ENCODE measurements at regions not wholly inside any gene's neighbourhood (a gene's known extent, or its start where the extent isn't known, plus 50 kb on each side); places are given as distances from the start of the nearest gene placed in this dataset.

- H4K20me1 ChIP-seq (replicated peaks; ENCODE audit: control insufficient read depth, insufficient read depth, low read length) = no peaks in the 10 kb centered on the region
- H3K9me3 ChIP-seq (replicated peaks; ENCODE audit: control insufficient read depth, insufficient read depth, low read depth, low read length) = no peaks in the 10 kb centered on the region
- no peak overlapping the region for H3K4me2 ChIP-seq (ENCODE audit: insufficient read depth, low read length)
- BruUV-seq (replicated peaks) = no TSS peak
- WGBS (ENCODE audit: insufficient coverage, low coverage, missing lambda C conversion rate) = 18% methylated on average over 4 of the region's 4 CpGs
- ATAC-seq = no peak
- intact Hi-C loops (cut with micrococcal nuclease) (loop anchor here (10.0 kb wide), 1 partner anchor 393 kb away; no protein-coding TSS in a partner anchor), in situ Hi-C loops (cut with MboI) (no loop called here)
- no peaks in the 10 kb centered on the region for H3K36me3 ChIP-seq (ENCODE audit: control insufficient read depth, insufficient read depth, low read length)
- no peaks in the 10 kb centered on the region for H3K9me1 ChIP-seq (ENCODE audit: control insufficient read depth, insufficient read depth, low read length)
- H3K27ac ChIP-seq (ENCODE audit: extremely low read depth, low read depth, low read length) = no peak overlapping the region
- no peak overlapping the region for H3K9ac ChIP-seq (ENCODE audit: insufficient read depth in 1 of 2, low read depth in 2 of 2, low read length in 2 of 2)
- peaks cover 0 to 3% of the 10 kb centered on the region in 2 experiments; a peak in 1 of 5 replicates for H3K4me1 ChIP-seq (replicated peaks in 1 of 2; ENCODE audit: control insufficient read depth in 2 of 2, insufficient read depth in 2 of 2, low read length in 2 of 2)
- H3K4me3 ChIP-seq = no peak overlapping the region
- peaks cover 13 to 30% of the 10 kb centered on the region in 2 experiments for H3K27me3 ChIP-seq (ENCODE audit: control insufficient read depth in 2 of 2, insufficient read depth in 2 of 2, low read length in 2 of 2)
- CTCF ChIA-PET (ENCODE audit: low intra/inter-chr PET ratio) = no interaction called here
- no peak for DNase-seq (ENCODE audit: extremely low read depth in 1 of 4, low spot score in 3 of 4)
- POLR2A ChIA-PET = interaction anchor here (0.9 to 1.0 kb wide), 2 partner anchors 9 to 11 kb away, joined by 3 read pairs; no protein-coding TSS in a partner anchor
- FAIRE-seq = peak; percentile 32
- no peaks in the 10 kb centered on the region for H3K79me2 ChIP-seq (ENCODE audit: control insufficient read depth, insufficient read depth, low read length)
- TF ChIP-seq CBFB (CRISPR knock-in tag; IDR thresholded peaks at IDR 0.05) = no peak
- no peak for TF ChIP-seq ZNF41 (CRISPR knock-in tag; conservative IDR thresholded peaks at IDR 0.05)
- TF ChIP-seq MYBL2 (IDR thresholded peaks at IDR 0.05; ENCODE audit: low read depth) = no peak
- TF ChIP-seq MYBL2 (CRISPR knock-in tag; IDR thresholded peaks at IDR 0.05; ENCODE audit: borderline replicate concordance) = no peak
- TF ChIP-seq NR2C2 (CRISPR knock-in tag; IDR thresholded peaks at IDR 0.05) = no peak
- TF ChIP-seq NR2C2 (tag; IDR thresholded peaks at IDR 0.05) = no peak
- TF ChIP-seq E2F3 (CRISPR knock-in tag; IDR thresholded peaks at IDR 0.05) = no peak
- TF ChIP-seq MECOM (CRISPR knock-in tag; IDR thresholded peaks at IDR 0.05) = no peak
- no peak for TF ChIP-seq ZNF232 (CRISPR knock-in tag; IDR thresholded peaks at IDR 0.05)
- no peak for TF ChIP-seq CSDE1 (IDR thresholded peaks at IDR 0.05)
- no peak for TF ChIP-seq CBX5 (IDR thresholded peaks at IDR 0.05; ENCODE audit: borderline replicate concordance, low read depth)
- no peak for TF ChIP-seq SFPQ (IDR thresholded peaks at IDR 0.05; ENCODE audit: low read depth, low read length)
- TF ChIP-seq SRSF3 (IDR thresholded peaks at IDR 0.05; ENCODE audit: insufficient read depth, low read length) = no peak
- TF ChIP-seq ZNF133 (CRISPR knock-in tag; IDR thresholded peaks at IDR 0.05) = no peak
- no peak for TF ChIP-seq NFE2 (IDR thresholded peaks at IDR 0.05; ENCODE audit: low read depth)
- TF ChIP-seq NFE2L1 (tag; IDR thresholded peaks at IDR 0.05; ENCODE audit: borderline replicate concordance, low read depth) = no peak
- TF ChIP-seq XRCC5 (IDR thresholded peaks at IDR 0.05; ENCODE audit: low read depth, low read length) = no peak
- H2AFZ ChIP-seq (ENCODE audit: low read depth, low read length) = peak overlapping the region; percentile 38
Observed at GRCh38 chr5:77871946-77872345, 95.8 kb upstream of the TBCA start.
